Neutrophil (primary cell): ENCODE measurements at regions not wholly inside any gene's neighbourhood (a gene's known extent, or its start where the extent isn't known, plus 50 kb on each side); places are given as distances from the start of the nearest gene placed in this dataset.

Source experiments
- H3K27ac ChIP-seq: fragments of 200-600 bp; sonication (generic); 2 replicates; pipeline ENCODE4 v1.5.1; 2016; ENCODE audit warnings: mild to moderate bottlenecking, moderate library complexity
- H3K27me3 ChIP-seq: fragments of 200-600 bp; sonication (generic); 2 replicates; pipeline ENCODE4 v1.6.0; 2016; ENCODE audit warnings: mild to moderate bottlenecking
- H3K36me3 ChIP-seq: fragments of 200-600 bp; sonication (generic); 2 replicates; pipeline ENCODE4 v1.5.1; 2017
- H3K4me1 ChIP-seq, 2 experiments: fragments of 200-600 bp in 1 of 2; sonication (generic) in 1 of 2; 1 replicate in 1 of 2; 2 replicates in 1 of 2; pipeline versions ENCODE4 v1.5.1 to v1.6.1; 2013 to 2016; ENCODE audit warnings: low read depth in 1 of 2, low read length in 1 of 2, mild to moderate bottlenecking in 1 of 2, moderate library complexity in 1 of 2; ENCODE audit not compliant: control insufficient read depth in 1 of 2, insufficient read depth in 1 of 2
- H3K4me3 ChIP-seq, 2 experiments: fragments of 200-600 bp in 1 of 2; sonication (generic) in 1 of 2; 1 replicate in 1 of 2; 2 replicates in 1 of 2; pipeline ENCODE4 v1.5.1; 2013 to 2016; ENCODE audit warnings: low read depth in 1 of 2, low read length in 1 of 2, mild to moderate bottlenecking in 1 of 2, moderate library complexity in 1 of 2
- H3K9me3 ChIP-seq: fragments of 200-600 bp; sonication (generic); 2 replicates; pipeline ENCODE4 v1.5.1; 2016
- CTCF ChIP-seq: fragments of 200-600 bp; sonication (generic); IDR thresholded peaks from 2 replicates; pipeline ENCODE4 v1.5.1; 2016; ENCODE audit warnings: antibody characterized with exemption

GRCh38 chr6:1100269-1100668, 211.6 kb upstream of the FOXQ1 start:
- H3K27ac ChIP-seq: no peak overlapping the region
- peaks cover 46% of the 10 kb centered on the region for H3K27me3 ChIP-seq
- no peaks in the 10 kb centered on the region for H3K9me3 ChIP-seq
- H3K4me3 ChIP-seq: no peak overlapping the region
- H3K4me1 ChIP-seq: no peaks in the 10 kb centered on the region
- H3K36me3 ChIP-seq: no peaks in the 10 kb centered on the region
- TF ChIP-seq CTCF: no peak

- Histone ChIP-seq H3K27ac (no peak overlapping the region), H3K9me3 (no peaks in the 10 kb centered on the region), H3K4me1 (no peaks in the 10 kb centered on the region), H3K36me3 (no peaks in the 10 kb centered on the region), H3K4me3 (no peak overlapping the region), H3K27me3 (peaks cover 42% of the 10 kb centered on the region)
- no peak for TF ChIP-seq CTCF
Observed at GRCh38 chr6:1099264-1099663, 212.6 kb upstream of the FOXQ1 start.

GRCh38 chr6:1096967-1097765, 214.7 kb upstream of the FOXQ1 start:
- Histone ChIP-seq H3K27ac (no peak overlapping the region), H3K27me3 (peaks cover 25% of the 10 kb centered on the region), H3K9me3 (no peaks in the 10 kb centered on the region), H3K4me3 (no peak overlapping the region), H3K4me1 (no peaks in the 10 kb centered on the region), H3K36me3 (no peaks in the 10 kb centered on the region)
- TF ChIP-seq CTCF: no peak

GRCh38 chr6:1094306-1094705, 217.6 kb upstream of the FOXQ1 start:
- H3K4me1 ChIP-seq: no peaks in the 10 kb centered on the region
- H3K4me3 ChIP-seq: no peak overlapping the region
- no peaks in the 10 kb centered on the region for H3K9me3 ChIP-seq
- no peak overlapping the region for H3K27ac ChIP-seq
- no peak for TF ChIP-seq CTCF
- no peaks in the 10 kb centered on the region for H3K27me3 ChIP-seq
- H3K36me3 ChIP-seq: no peaks in the 10 kb centered on the region

- no peaks in the 10 kb centered on the region for H3K4me1 ChIP-seq
- no peaks in the 10 kb centered on the region for H3K36me3 ChIP-seq
- no peaks in the 10 kb centered on the region for H3K27me3 ChIP-seq
- H3K4me3 ChIP-seq: no peak overlapping the region
- no peaks in the 10 kb centered on the region for H3K9me3 ChIP-seq
- no peak for TF ChIP-seq CTCF
- H3K27ac ChIP-seq: no peak overlapping the region
Observed at GRCh38 chr6:1091900-1092299, 220.0 kb upstream of the FOXQ1 start.
